CD8-positive, alpha-beta memory T cell (primary cell): ENCODE measurements at regions not wholly inside any gene's neighbourhood (a gene's known extent, or its start where the extent isn't known, plus 50 kb on each side); places are given as distances from the start of the nearest gene placed in this dataset.

Experiments
- CTCF ChIA-PET: fragments of 350-600 bp; sonication (Branson Sonifier 250); formaldehyde crosslinking; loops from one replicate; lab custom pipeline; 2021; ENCODE audit warnings: antibody characterized with exemption; lab: Charles Lee
- POLR2A ChIA-PET: fragments of 350-600 bp; sonication (Branson Sonifier 250); formaldehyde crosslinking; loops from one replicate; lab custom pipeline; 2021; ENCODE audit warnings: antibody characterized with exemption; lab: Charles Lee
- DNase-seq, 5 donors: peaks; one replicate each; pipeline versions ENCODE4 v3.0.0 to v3.0.0-alpha.2; 2020 to 2022; ENCODE audit warnings: mixed read lengths in 1 of 5
- H3K27ac ChIP-seq: one replicate; pipeline ENCODE4 v1.7.0; 2013; ENCODE audit warnings: low read depth, mild to moderate bottlenecking, low read length, moderate library complexity
- H3K27me3 ChIP-seq: 2 replicates; pipeline ENCODE4 v1.7.0; 2013; ENCODE audit warnings: low read length, mild to moderate bottlenecking; ENCODE audit not compliant: insufficient read depth, poor library complexity, severe bottlenecking
- H3K36me3 ChIP-seq: 2 replicates; pipeline ENCODE4 v1.7.0; 2013; ENCODE audit warnings: mild to moderate bottlenecking, low read length, moderate library complexity; ENCODE audit not compliant: insufficient read depth
- H3K4me1 ChIP-seq: 2 replicates; pipeline ENCODE4 v1.7.0; 2013; ENCODE audit warnings: mild to moderate bottlenecking, low read length, moderate library complexity; ENCODE audit not compliant: insufficient read depth
- H3K4me3 ChIP-seq: 2 replicates; pipeline ENCODE4 v1.7.0; 2013; ENCODE audit warnings: mild to moderate bottlenecking, low read length
- H3K9me3 ChIP-seq: 2 replicates; pipeline ENCODE4 v1.7.0; 2013; ENCODE audit warnings: mild to moderate bottlenecking, low read length
- H3K27ac Mint-ChIP-seq, 8 donors: one replicate each; pipeline ENCODE4 v1.8.0; 2020 to 2021; ENCODE audit warnings: mixed read lengths in 8 of 8, mild to moderate bottlenecking in 6 of 8, inconsistent platforms in 3 of 8, moderate library complexity in 3 of 8
- H3K27me3 Mint-ChIP-seq, 2 donors: one replicate each; pipeline ENCODE4 v1.8.0; 2020 to 2021; ENCODE audit warnings: mixed read lengths in 2 of 2, mild to moderate bottlenecking in 1 of 2, moderate library complexity in 1 of 2
- H3K36me3 Mint-ChIP-seq, 3 donors: one replicate each; pipeline ENCODE4 v1.8.0; 2020 to 2021; ENCODE audit warnings: mixed read lengths in 3 of 3, inconsistent platforms in 1 of 3, mild to moderate bottlenecking in 1 of 3
- H3K4me1 Mint-ChIP-seq, 3 donors: one replicate each; pipeline ENCODE4 v1.8.0; 2020 to 2021; ENCODE audit warnings: mixed read lengths in 3 of 3, inconsistent platforms in 1 of 3, mild to moderate bottlenecking in 1 of 3
- H3K4me3 Mint-ChIP-seq, 7 donors: one replicate each; pipeline ENCODE4 v1.8.0; 2020 to 2021; ENCODE audit warnings: mixed read lengths in 7 of 7, mild to moderate bottlenecking in 6 of 7, moderate library complexity in 4 of 7, inconsistent platforms in 2 of 7
- H3K9me3 Mint-ChIP-seq, 5 donors: one replicate each; pipeline ENCODE4 v1.8.0; 2020 to 2022; ENCODE audit warnings: mixed read lengths in 5 of 5, mild to moderate bottlenecking in 3 of 5, moderate library complexity in 2 of 5, inconsistent platforms in 1 of 5

- H3K9me3 ChIP-seq = no peaks in the 10 kb centered on the region
- no peak overlapping the region for H3K27ac ChIP-seq
- ChIA-PET POLR2A (no interaction called here), CTCF (no interaction called here)
- Mint-ChIP-seq H3K27me3 (peaks cover 0 to 1% of the 10 kb centered on the region in 2 donors), H3K36me3 (no peaks in the 10 kb centered on the region), H3K4me3 (no peak overlapping the region), H3K9me3 (peaks cover 0 to 3% (median 0%) of the 10 kb centered on the region in 5 donors), H3K4me1 (no peaks in the 10 kb centered on the region), H3K27ac (no peak overlapping the region)
- no peaks in the 10 kb centered on the region for H3K27me3 ChIP-seq
- no peak for DNase-seq
- no peaks in the 10 kb centered on the region for H3K4me1 ChIP-seq
- H3K36me3 ChIP-seq = no peaks in the 10 kb centered on the region
- no peak overlapping the region for H3K4me3 ChIP-seq
Observed at GRCh38 chr3:103657756-103658155, 1222.9 kb downstream of the ZPLD1 start.

- no peak overlapping the region for H3K4me3 Mint-ChIP-seq
- H3K9me3 Mint-ChIP-seq = peaks cover 0 to 3% (median 2%) of the 10 kb centered on the region in 5 donors
- H3K27ac Mint-ChIP-seq = no peak overlapping the region
- Histone ChIP-seq H3K4me1 (no peaks in the 10 kb centered on the region), H3K27ac (no peak overlapping the region), H3K27me3 (no peaks in the 10 kb centered on the region), H3K36me3 (no peaks in the 10 kb centered on the region), H3K9me3 (no peaks in the 10 kb centered on the region), H3K4me3 (no peak overlapping the region)
- POLR2A ChIA-PET = no interaction called here
- H3K4me1 Mint-ChIP-seq = no peaks in the 10 kb centered on the region
- H3K36me3 Mint-ChIP-seq = no peaks in the 10 kb centered on the region
- CTCF ChIA-PET = no interaction called here
- DNase-seq = no peak
- H3K27me3 Mint-ChIP-seq = peaks cover 0 to 1% of the 10 kb centered on the region in 2 donors
Observed at GRCh38 chr3:103660810-103661209, 1226.0 kb downstream of the ZPLD1 start.

- Histone ChIP-seq H3K9me3 (no peaks in the 10 kb centered on the region), H3K27ac (no peak overlapping the region), H3K27me3 (no peaks in the 10 kb centered on the region), H3K4me1 (no peaks in the 10 kb centered on the region), H3K4me3 (no peak overlapping the region), H3K36me3 (no peaks in the 10 kb centered on the region)
- no peak for DNase-seq
- Mint-ChIP-seq H3K27me3 (no peaks in the 10 kb centered on the region), H3K36me3 (no peaks in the 10 kb centered on the region), H3K4me3 (no peak overlapping the region), H3K4me1 (no peaks in the 10 kb centered on the region), H3K27ac (no peak overlapping the region), H3K9me3 (peaks cover 0 to 3% (median 2%) of the 10 kb centered on the region in 5 donors)
- CTCF ChIA-PET = no interaction called here
- POLR2A ChIA-PET = no interaction called here
Observed at GRCh38 chr3:103662591-103662990, 1227.8 kb downstream of the ZPLD1 start.

- no peak for DNase-seq
- Histone ChIP-seq H3K27me3 (no peaks in the 10 kb centered on the region), H3K4me1 (no peaks in the 10 kb centered on the region), H3K27ac (no peak overlapping the region), H3K36me3 (no peaks in the 10 kb centered on the region), H3K4me3 (no peak overlapping the region), H3K9me3 (no peaks in the 10 kb centered on the region)
- H3K27ac Mint-ChIP-seq = no peak overlapping the region
- POLR2A ChIA-PET = no interaction called here
- CTCF ChIA-PET = no interaction called here
- H3K4me3 Mint-ChIP-seq = no peak overlapping the region
- H3K36me3 Mint-ChIP-seq = no peaks in the 10 kb centered on the region
- H3K9me3 Mint-ChIP-seq = no peaks in the 10 kb centered on the region
- H3K27me3 Mint-ChIP-seq = no peaks in the 10 kb centered on the region
- no peaks in the 10 kb centered on the region for H3K4me1 Mint-ChIP-seq
Observed at GRCh38 chr3:103672346-103672745, 1237.5 kb downstream of the ZPLD1 start.

GRCh38 chr3:103684904-103685303 is 1250.1 kb downstream of the ZPLD1 start:
- ChIA-PET POLR2A (no interaction called here), CTCF (no interaction called here)
- Histone ChIP-seq H3K9me3 (no peaks in the 10 kb centered on the region), H3K36me3 (no peaks in the 10 kb centered on the region), H3K4me3 (no peak overlapping the region), H3K27me3 (no peaks in the 10 kb centered on the region), H3K4me1 (no peaks in the 10 kb centered on the region), H3K27ac (no peak overlapping the region)
- no peak for DNase-seq
- Mint-ChIP-seq H3K4me3 (no peak overlapping the region), H3K36me3 (no peaks in the 10 kb centered on the region), H3K27ac (no peak overlapping the region), H3K9me3 (peaks cover 0 to 5% (median 3%) of the 10 kb centered on the region in 5 donors), H3K4me1 (no peaks in the 10 kb centered on the region), H3K27me3 (no peaks in the 10 kb centered on the region)

- Mint-ChIP-seq H3K27me3 (no peaks in the 10 kb centered on the region), H3K36me3 (no peaks in the 10 kb centered on the region), H3K4me1 (no peaks in the 10 kb centered on the region), H3K9me3 (peaks cover 0 to 5% (median 4%) of the 10 kb centered on the region in 5 donors), H3K4me3 (no peak overlapping the region), H3K27ac (no peak overlapping the region)
- Histone ChIP-seq H3K27me3 (no peaks in the 10 kb centered on the region), H3K36me3 (no peaks in the 10 kb centered on the region), H3K27ac (no peak overlapping the region), H3K4me1 (no peaks in the 10 kb centered on the region), H3K9me3 (no peaks in the 10 kb centered on the region), H3K4me3 (no peak overlapping the region)
- no peak for DNase-seq
- POLR2A ChIA-PET = no interaction called here
- CTCF ChIA-PET = no interaction called here
Observed at GRCh38 chr3:103685939-103686338, 1251.1 kb downstream of the ZPLD1 start.

- POLR2A ChIA-PET = no interaction called here
- CTCF ChIA-PET = no interaction called here
- Histone ChIP-seq H3K27ac (no peak overlapping the region), H3K9me3 (no peaks in the 10 kb centered on the region), H3K4me3 (no peak overlapping the region), H3K27me3 (no peaks in the 10 kb centered on the region), H3K36me3 (no peaks in the 10 kb centered on the region), H3K4me1 (no peaks in the 10 kb centered on the region)
- Mint-ChIP-seq H3K9me3 (peaks cover 0 to 18% (median 5%) of the 10 kb centered on the region in 5 donors), H3K4me3 (no peak overlapping the region), H3K4me1 (no peaks in the 10 kb centered on the region), H3K36me3 (no peaks in the 10 kb centered on the region), H3K27me3 (no peaks in the 10 kb centered on the region), H3K27ac (no peak overlapping the region)
- DNase-seq = no peak
Observed at GRCh38 chr3:103690536-103690935, 1255.7 kb downstream of the ZPLD1 start.

GRCh38 chr3:103693831-103694230 is 1259.0 kb downstream of the ZPLD1 start:
- Mint-ChIP-seq H3K27me3 (no peaks in the 10 kb centered on the region), H3K4me1 (no peaks in the 10 kb centered on the region), H3K9me3 (peaks cover 0 to 23% (median 5%) of the 10 kb centered on the region in 5 donors), H3K36me3 (no peaks in the 10 kb centered on the region), H3K27ac (no peak overlapping the region), H3K4me3 (no peak overlapping the region)
- Histone ChIP-seq H3K4me3 (no peak overlapping the region), H3K9me3 (no peaks in the 10 kb centered on the region), H3K27me3 (no peaks in the 10 kb centered on the region), H3K36me3 (no peaks in the 10 kb centered on the region), H3K27ac (no peak overlapping the region), H3K4me1 (no peaks in the 10 kb centered on the region)
- ChIA-PET CTCF (no interaction called here), POLR2A (no interaction called here)
- no peak for DNase-seq

- no peaks in the 10 kb centered on the region for H3K36me3 Mint-ChIP-seq
- no peak for DNase-seq
- Histone ChIP-seq H3K36me3 (no peaks in the 10 kb centered on the region), H3K4me3 (no peak overlapping the region), H3K9me3 (no peaks in the 10 kb centered on the region), H3K27ac (no peak overlapping the region), H3K4me1 (no peaks in the 10 kb centered on the region), H3K27me3 (no peaks in the 10 kb centered on the region)
- no peaks in the 10 kb centered on the region for H3K27me3 Mint-ChIP-seq
- H3K4me1 Mint-ChIP-seq = no peaks in the 10 kb centered on the region
- peaks cover 0 to 15% (median 0%) of the 10 kb centered on the region in 5 donors for H3K9me3 Mint-ChIP-seq
- ChIA-PET CTCF (no interaction called here), POLR2A (no interaction called here)
- H3K4me3 Mint-ChIP-seq = no peak overlapping the region
- no peak overlapping the region for H3K27ac Mint-ChIP-seq
Observed at GRCh38 chr3:103698646-103699045, 1263.8 kb downstream of the ZPLD1 start.
